Activated CD4-positive, alpha-beta T cell treated with anti-CD3 and anti-CD28 coated beads for 4 hours (primary cell): ENCODE measurements at regions not wholly inside any gene's neighbourhood (a gene's known extent, or its start where the extent isn't known, plus 50 kb on each side); places are given as distances from the start of the nearest gene placed in this dataset.

Experiments
- DNase-seq, 2 donors: peaks; one replicate each; pipeline ENCODE4 v3.0.0-alpha.2; 2020

- DNase-seq = no peak
These were observed 126.1 kb upstream of the FUT8 start for GRCh38 chr14:65286443-65286842.

- DNase-seq = peak; percentile 44 to 69
These were observed 125.0 kb upstream of the FUT8 start for GRCh38 chr14:65287264-65288131.

GRCh38 chr14:65290830-65291229 is 121.7 kb upstream of the FUT8 start:
- DNase-seq = peak; percentile 28 to 43

- DNase-seq = no peak
These were observed 121.0 kb upstream of the FUT8 start for GRCh38 chr14:65291531-65291930.

- no peak for DNase-seq
These were observed 117.7 kb upstream of the FUT8 start for GRCh38 chr14:65294816-65295215.

GRCh38 chr14:65296402-65296801 is 116.1 kb upstream of the FUT8 start:
- no peak for DNase-seq

GRCh38 chr14:65296876-65297275 is 115.7 kb upstream of the FUT8 start:
- DNase-seq = no peak

GRCh38 chr14:65297744-65298143 is 114.8 kb upstream of the FUT8 start:
- no peak for DNase-seq

- DNase-seq = peak; percentile 24 to 30
These were observed 112.7 kb upstream of the FUT8 start for GRCh38 chr14:65299826-65300225.

GRCh38 chr14:65301862-65302539 is 110.5 kb upstream of the FUT8 start:
- DNase-seq = no peak

- DNase-seq = no peak
These were observed 109.8 kb upstream of the FUT8 start for GRCh38 chr14:65302571-65303189.

GRCh38 chr14:65303190-65303898 is 109.2 kb upstream of the FUT8 start:
- DNase-seq = no peak

GRCh38 chr14:65303899-65304222 is 108.7 kb upstream of the FUT8 start:
- DNase-seq = no peak

GRCh38 chr14:65304239-65304638 is 108.3 kb upstream of the FUT8 start:
- no peak for DNase-seq

GRCh38 chr14:65304963-65305362 is 107.6 kb upstream of the FUT8 start:
- no peak for DNase-seq

- no peak for DNase-seq
These were observed 104.0 kb upstream of the FUT8 start for GRCh38 chr14:65308536-65308935.

- DNase-seq = no peak
These were observed 102.0 kb upstream of the FUT8 start for GRCh38 chr14:65310568-65310967.

- no peak for DNase-seq
These were observed 99.7 kb upstream of the FUT8 start for GRCh38 chr14:65312859-65313258.

GRCh38 chr14:65318636-65319506 is 93.7 kb upstream of the FUT8 start:
- DNase-seq = no peak

- no peak for DNase-seq
These were observed 91.7 kb upstream of the FUT8 start for GRCh38 chr14:65320661-65321308.

- no peak for DNase-seq
These were observed 91.1 kb upstream of the FUT8 start for GRCh38 chr14:65321370-65321875.

- DNase-seq = no peak
These were observed 83.0 kb upstream of the FUT8 start for GRCh38 chr14:65329481-65329880.
